K562 (cell line): ENCODE measurements at regions not wholly inside any gene's neighbourhood (a gene's known extent, or its start where the extent isn't known, plus 50 kb on each side); places are given as distances from the start of the nearest gene placed in this dataset.

ENCODE experiments used
- ARID3A ChIP-seq: IDR thresholded peaks from 2 replicates; pipeline ENCODE4 v1.6.1; 2012; ENCODE audit warnings: low read depth, low read length, improper control_type of control experiment, borderline replicate concordance
- BRCA1 ChIP-seq, 2 experiments: fragments of 450-650 bp in 1 of 2; sonication (generic) in 1 of 2; formaldehyde crosslinking in 1 of 2; IDR thresholded peaks; 2 replicates each; pipeline versions ENCODE4 v1.5.0 to v1.6.1; 2017 to 2020; ENCODE audit warnings: mild to moderate bottlenecking in 1 of 2, missing genetic modification reagents in 1 of 2
- BRD4 ChIP-seq: fragments of 200-600 bp; sonication (generic); IDR thresholded peaks from 2 replicates; pipeline ENCODE4 v1.6.1; 2017; ENCODE audit warnings: inconsistent platforms
- CBX3 ChIP-seq, 2 experiments: IDR thresholded peaks; 1 replicate in 1 of 2; 2 replicates in 1 of 2; pipeline ENCODE4 v1.6.1; 2012; ENCODE audit warnings: inconsistent platforms in 2 of 2, low read length in 2 of 2, borderline replicate concordance in 1 of 2, control low read depth in 1 of 2
- CREBBP ChIP-seq: IDR thresholded peaks from one replicate; pipeline ENCODE4 v1.6.1; 2012; ENCODE audit warnings: low read depth, mild to moderate bottlenecking, control low read depth, inconsistent platforms, low read length
- DACH1 ChIP-seq: fragments of 450-650 bp; IDR thresholded peaks from 2 replicates; pipeline ENCODE4 v1.6.1; 2018; ENCODE audit not compliant: partially characterized antibody
- E2F4 ChIP-seq: sonication (generic); formaldehyde crosslinking; IDR thresholded peaks from 2 replicates; pipeline ENCODE4 v1.8.0; 2022; ENCODE audit warnings: mild to moderate bottlenecking, low read depth, missing genetic modification reagents
- ELF2 ChIP-seq: fragments of 250-450 bp; sonication (Bioruptor Pico); IDR thresholded peaks from 2 replicates; pipeline ENCODE4 v1.5.0; 2021; ENCODE audit warnings: mild to moderate bottlenecking
- GTF2F1 ChIP-seq: IDR thresholded peaks from 2 replicates; pipeline ENCODE4 v1.6.1; 2011; ENCODE audit warnings: low read depth, low read length, improper control_type of control experiment
- JUND ChIP-seq, 2 experiments: IDR thresholded peaks; 2 replicates in 1 of 2; 3 replicates in 1 of 2; pipeline ENCODE4 v1.6.1; 2011; ENCODE audit warnings: borderline replicate concordance in 2 of 2, low read depth in 2 of 2, low read length in 2 of 2, improper control_type of control experiment in 1 of 2, missing biosample characterization in 1 of 2, missing genetic modification characterization in 1 of 2, missing genetic modification reagents in 1 of 2
- KAT8 ChIP-seq: fragments of 450-650 bp; IDR thresholded peaks from 2 replicates; pipeline ENCODE4 v1.6.1; 2016; ENCODE audit warnings: low read depth, mild to moderate bottlenecking
- NBN ChIP-seq: fragments of 450-650 bp; IDR thresholded peaks from 2 replicates; pipeline ENCODE4 v1.6.1; 2016; ENCODE audit warnings: low read depth, mild to moderate bottlenecking
- NFRKB ChIP-seq: fragments of 450-650 bp; IDR thresholded peaks from 2 replicates; pipeline ENCODE4 v1.6.1; 2016; ENCODE audit warnings: low read depth
- NFYB ChIP-seq: IDR thresholded peaks from 2 replicates; pipeline ENCODE4 v1.6.1; 2011; ENCODE audit warnings: mild to moderate bottlenecking, moderate library complexity; ENCODE audit not compliant: insufficient read length; ENCODE audit errors: extremely low read depth
- XRCC4 ChIP-seq: IDR thresholded peaks from one replicate; pipeline ENCODE4 v1.6.1; 2011; ENCODE audit not compliant: insufficient read depth, insufficient read length; ENCODE audit errors: extremely low read depth
- ZNF217 ChIP-seq: sonication (generic); formaldehyde crosslinking; IDR thresholded peaks from 2 replicates; pipeline ENCODE4 v1.8.0; 2022; ENCODE audit warnings: mild to moderate bottlenecking, missing genetic modification reagents
- TF ChIP-seq, protein P1 (sequence below): fragments of 450-650 bp; IDR thresholded peaks from 2 replicates; pipeline ENCODE4 v1.6.1; 2018; ENCODE audit warnings: mild to moderate bottlenecking, low read depth; ENCODE audit not compliant: partially characterized antibody
- TF ChIP-seq, protein P2 (sequence below), 2 experiments: fragments of 450-650 bp in 1 of 2; sonication (generic) in 1 of 2; formaldehyde crosslinking in 1 of 2; IDR thresholded peaks in 1 of 2; conservative IDR thresholded peaks in 1 of 2; 2 replicates each; pipeline versions ENCODE4 v1.6.1 to v1.8.1; 2016 to 2023; ENCODE audit warnings: mild to moderate bottlenecking in 2 of 2, moderate library complexity in 2 of 2, inconsistent platforms in 1 of 2, missing genetic modification reagents in 1 of 2
- TF ChIP-seq, protein P3 (sequence below), 2 experiments: IDR thresholded peaks in 1 of 2; conservative IDR thresholded peaks in 1 of 2; 2 replicates each; pipeline ENCODE4 v1.6.1; 2016; ENCODE audit warnings: low read depth in 2 of 2, mild to moderate bottlenecking in 1 of 2, missing compliant biosample characterization in 1 of 2, missing genetic modification characterization in 1 of 2, moderate library complexity in 1 of 2

DNA sequence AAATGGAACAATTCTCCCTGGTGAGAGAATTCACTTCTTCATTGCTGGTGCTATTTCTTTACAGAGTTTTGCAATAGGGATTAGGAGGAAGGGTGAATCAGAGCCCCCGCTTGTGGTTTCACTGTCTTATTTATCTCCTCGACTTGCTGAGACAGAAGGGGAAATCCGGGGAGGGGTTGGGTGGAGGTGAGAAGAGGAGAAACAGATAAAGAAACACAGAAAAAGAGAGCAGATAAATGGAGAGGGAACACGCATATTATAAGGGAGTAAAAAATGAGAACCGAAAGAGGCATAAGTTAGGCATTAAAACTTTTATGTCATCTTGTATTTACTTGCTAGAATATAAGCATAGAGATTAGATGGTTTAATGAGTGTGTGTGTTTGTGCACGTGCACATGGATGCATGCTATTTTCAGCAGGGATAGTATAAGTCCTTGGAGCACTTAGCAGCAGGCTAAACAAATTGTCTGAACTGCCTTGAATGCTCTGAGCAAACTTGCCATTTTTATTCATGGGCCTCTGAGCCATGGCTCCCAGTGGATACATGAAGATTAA lies 105.0 kb downstream of the OLIG3 start (continued):
- TF ChIP-seq ARID3A = no peak
- TF ChIP-seq, protein P1, sequence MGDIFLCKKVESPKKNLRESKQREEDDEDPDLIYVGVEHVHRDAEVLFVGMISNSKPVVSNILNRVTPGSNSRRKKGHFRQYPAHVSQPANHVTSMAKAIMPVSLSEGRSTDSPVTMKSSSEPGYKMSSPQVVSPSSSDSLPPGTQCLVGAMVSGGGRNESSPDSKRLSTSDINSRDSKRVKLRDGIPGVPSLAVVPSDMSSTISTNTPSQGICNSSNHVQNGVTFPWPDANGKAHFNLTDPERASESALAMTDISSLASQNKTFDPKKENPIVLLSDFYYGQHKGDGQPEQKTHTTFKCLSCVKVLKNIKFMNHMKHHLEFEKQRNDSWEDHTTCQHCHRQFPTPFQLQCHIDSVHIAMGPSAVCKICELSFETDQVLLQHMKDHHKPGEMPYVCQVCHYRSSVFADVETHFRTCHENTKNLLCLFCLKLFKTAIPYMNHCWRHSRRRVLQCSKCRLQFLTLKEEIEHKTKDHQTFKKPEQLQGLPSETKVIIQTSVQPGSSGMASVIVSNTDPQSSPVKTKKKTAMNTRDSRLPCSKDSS = no peak
- TF ChIP-seq, protein P2, sequence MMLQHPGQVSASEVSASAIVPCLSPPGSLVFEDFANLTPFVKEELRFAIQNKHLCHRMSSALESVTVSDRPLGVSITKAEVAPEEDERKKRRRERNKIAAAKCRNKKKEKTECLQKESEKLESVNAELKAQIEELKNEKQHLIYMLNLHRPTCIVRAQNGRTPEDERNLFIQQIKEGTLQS (IDR thresholded peaks at IDR 0.05) = no peak
- TF ChIP-seq, protein P2 (CRISPR knock-in tag; conservative IDR thresholded peaks at IDR 0.05) = no peak
- no peak for TF ChIP-seq NBN
- TF ChIP-seq ELF2 (CRISPR knock-in tag) = no peak
- TF ChIP-seq KAT8 = no peak
- TF ChIP-seq BRCA1 (IDR thresholded peaks at IDR 0.05) = no peak
- TF ChIP-seq BRCA1 (CRISPR knock-in tag; IDR thresholded peaks at IDR 0.05) = no peak
- TF ChIP-seq NFYB = no peak
- no peak for TF ChIP-seq ZNF217 (CRISPR knock-in tag)
- TF ChIP-seq, protein P3, sequence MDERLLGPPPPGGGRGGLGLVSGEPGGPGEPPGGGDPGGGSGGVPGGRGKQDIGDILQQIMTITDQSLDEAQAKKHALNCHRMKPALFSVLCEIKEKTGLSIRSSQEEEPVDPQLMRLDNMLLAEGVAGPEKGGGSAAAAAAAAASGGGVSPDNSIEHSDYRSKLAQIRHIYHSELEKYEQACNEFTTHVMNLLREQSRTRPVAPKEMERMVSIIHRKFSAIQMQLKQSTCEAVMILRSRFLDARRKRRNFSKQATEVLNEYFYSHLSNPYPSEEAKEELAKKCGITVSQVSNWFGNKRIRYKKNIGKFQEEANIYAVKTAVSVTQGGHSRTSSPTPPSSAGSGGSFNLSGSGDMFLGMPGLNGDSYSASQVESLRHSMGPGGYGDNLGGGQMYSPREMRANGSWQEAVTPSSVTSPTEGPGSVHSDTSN (CRISPR knock-in tag; IDR thresholded peaks at IDR 0.05; ENCODE audit: low read depth) = no peak
- TF ChIP-seq, protein P3 (tag; conservative IDR thresholded peaks at IDR 0.05; ENCODE audit: low read depth) = no peak
- no peak for TF ChIP-seq CBX3 (IDR thresholded peaks at IDR 0.05; ENCODE audit: borderline replicate concordance in 1 of 2, low read length in 2 of 2)
- no peak for TF ChIP-seq BRD4
- TF ChIP-seq CREBBP = no peak
- no peak for TF ChIP-seq JUND (IDR thresholded peaks at IDR 0.05; ENCODE audit: borderline replicate concordance, low read depth, low read length)
- no peak for TF ChIP-seq JUND (tag; IDR thresholded peaks at IDR 0.05; ENCODE audit: borderline replicate concordance, low read depth, low read length)
- TF ChIP-seq XRCC4 = no peak
- no peak for TF ChIP-seq NFRKB
- no peak for TF ChIP-seq GTF2F1
- TF ChIP-seq E2F4 (CRISPR knock-in tag) = no peak
- TF ChIP-seq DACH1 = no peak
